GM21825 (cell line): ENCODE measurements at regions not wholly inside any gene's neighbourhood (a gene's known extent, or its start where the extent isn't known, plus 50 kb on each side); places are given as distances from the start of the nearest gene placed in this dataset.
A peak's percentile ranks its signal among the peaks of the same experiment; 100 is the strongest.

Experiments used
- ATAC-seq: cut with Tn5 transposase; IDR thresholded peaks from one replicate; pipeline ENCODE4 v1.9.1; 2021; ENCODE audit warnings: mild to moderate bottlenecking, moderate library complexity; ENCODE audit not compliant: unreplicated experiment

GRCh38 chr2:60400462-60401246 is 152.8 kb downstream of the BCL11A start:
- no peak for ATAC-seq

- ATAC-seq, result no peak
Measured at GRCh38 chr2:60394463-60394862, 159.0 kb downstream of the BCL11A start.

GRCh38 chr2:60391649-60392375 is 161.6 kb downstream of the BCL11A start:
- no peak for ATAC-seq

GRCh38 chr2:60391230-60391629 is 162.2 kb downstream of the BCL11A start:
- ATAC-seq, result no peak

GRCh38 chr2:60386436-60386835 is 167.0 kb downstream of the BCL11A start:
- ATAC-seq, result no peak

GRCh38 chr2:60385648-60386047 is 167.8 kb downstream of the BCL11A start:
- no peak for ATAC-seq

- no peak for ATAC-seq
Measured at GRCh38 chr2:60383401-60384143, 169.9 kb downstream of the BCL11A start.

GRCh38 chr2:60380411-60380810 is 173.0 kb downstream of the BCL11A start:
- ATAC-seq, result no peak

GRCh38 chr2:60379684-60380083 is 173.8 kb downstream of the BCL11A start:
- ATAC-seq, result no peak

- ATAC-seq, result no peak
Measured at GRCh38 chr2:60379216-60379615, 174.2 kb downstream of the BCL11A start.

- no peak for ATAC-seq
Measured at GRCh38 chr2:60377825-60378224, 175.6 kb downstream of the BCL11A start.

- no peak for ATAC-seq
Measured at GRCh38 chr2:60376252-60376651, 177.2 kb downstream of the BCL11A start.

GRCh38 chr2:60371681-60372080 is 181.8 kb downstream of the BCL11A start:
- no peak for ATAC-seq

GRCh38 chr2:60371219-60371618 is 182.2 kb downstream of the BCL11A start:
- ATAC-seq, result no peak

GRCh38 chr2:60370814-60371213 is 182.6 kb downstream of the BCL11A start:
- no peak for ATAC-seq

GRCh38 chr2:60368456-60368855 is 185.0 kb downstream of the BCL11A start:
- no peak for ATAC-seq

GRCh38 chr2:60366135-60366712 is 187.2 kb downstream of the BCL11A start:
- peak; percentile 62 for ATAC-seq

GRCh38 chr2:60365556-60365955 is 187.9 kb downstream of the BCL11A start:
- ATAC-seq, result no peak

- ATAC-seq, result no peak
Measured at GRCh38 chr2:60364491-60364890, 189.0 kb downstream of the BCL11A start.

- no peak for ATAC-seq
Measured at GRCh38 chr2:60361498-60361897, 192.0 kb downstream of the BCL11A start.

GRCh38 chr2:60359569-60359968 is 193.9 kb downstream of the BCL11A start:
- no peak for ATAC-seq
